Endothelial cell of umbilical vein (primary cell): ENCODE measurements at regions not wholly inside any gene's neighbourhood (a gene's known extent, or its start where the extent isn't known, plus 50 kb on each side); places are given as distances from the start of the nearest gene placed in this dataset.

Experiments
- BruUV-seq: library from RNA; stranded (reverse); fragments of 400-500 nt; replicated peaks from 2 replicates; lab custom pipeline; 2021; lab: Mats Ljungman, UMichigan
- CTCF ChIA-PET: fragments of 300-600, 350-600 bp; sonication (Branson Sonifier 250); formaldehyde crosslinking; loops from one replicate; lab custom pipeline; 2021; ENCODE audit warnings: antibody characterized with exemption, inconsistent platforms; lab: Charles Lee
- POLR2A ChIA-PET: fragments of 300-600, 350-600 bp; sonication (Branson Sonifier 250); formaldehyde crosslinking; loops from one replicate; lab custom pipeline; 2021; ENCODE audit warnings: antibody characterized with exemption, inconsistent platforms; lab: Charles Lee
- DNase-seq: peaks from one replicate; pipeline ENCODE4 v3.0.0-alpha.2; 2011; ENCODE audit warnings: low read depth, low spot score
- FAIRE-seq: peaks from 2 replicates; lab custom pipeline; 2011; peaks lifted over from hg19 to GRCh38; lab: Jason Lieb, UNC
- H2AFZ ChIP-seq: 2 replicates; pipeline ENCODE4 v1.6.0; 2012; ENCODE audit warnings: low read depth, low read length, control low read depth, inconsistent platforms
- H3K27ac ChIP-seq: 2 replicates; pipeline ENCODE4 v1.5.1; 2011; ENCODE audit warnings: low read depth, mild to moderate bottlenecking, control low read depth, low read length, moderate library complexity; ENCODE audit not compliant: insufficient read depth
- H3K27me3 ChIP-seq, 2 experiments: 2 replicates each; pipeline versions ENCODE4 v1.6.0 to v1.6.1; 2011; ENCODE audit warnings: low read length in 2 of 2, mixed read lengths in 1 of 2; ENCODE audit not compliant: control insufficient read depth in 2 of 2, insufficient read depth in 2 of 2
- H3K36me3 ChIP-seq, 2 experiments: 2 replicates in 1 of 2; 3 replicates in 1 of 2; pipeline ENCODE4 v1.5.1; 2011; ENCODE audit warnings: low read length in 2 of 2, mild to moderate bottlenecking in 1 of 2, moderate library complexity in 1 of 2; ENCODE audit not compliant: control insufficient read depth in 2 of 2, insufficient read depth in 2 of 2; ENCODE audit errors: extremely low read depth in 1 of 2
- H3K4me1 ChIP-seq: 3 replicates; pipeline ENCODE4 v1.5.1; 2011; ENCODE audit warnings: mild to moderate bottlenecking, low read length; ENCODE audit not compliant: control insufficient read depth, insufficient read depth; ENCODE audit errors: extremely low read depth
- H3K4me2 ChIP-seq: 2 replicates; pipeline ENCODE4 v1.6.1; 2011; ENCODE audit warnings: low read length, control low read depth, mixed read lengths; ENCODE audit not compliant: insufficient read depth
- H3K4me3 ChIP-seq, 3 experiments: fragments of 200-600 bp in 1 of 3; sonication (generic), shearing (Covaris generic) in 1 of 3; replicated peaks in 1 of 3; 2 replicates each; pipeline ENCODE4 v1.5.1; 2011 to 2016; ENCODE audit warnings: control low read depth in 3 of 3, low read length in 3 of 3, mild to moderate bottlenecking in 2 of 3, inconsistent platforms in 1 of 3, low read depth in 1 of 3, moderate library complexity in 1 of 3; ENCODE audit not compliant: insufficient read depth in 1 of 3
- H3K79me2 ChIP-seq: 2 replicates; pipeline ENCODE4 v1.6.0; 2012; ENCODE audit warnings: low read length, inconsistent platforms; ENCODE audit not compliant: control insufficient read depth, insufficient read depth
- H3K9ac ChIP-seq: replicated peaks from 2 replicates; pipeline ENCODE3; 2011; ENCODE audit warnings: low read length, control low read depth; ENCODE audit not compliant: insufficient read depth; ENCODE audit errors: extremely low read depth
- H3K9me1 ChIP-seq: replicated peaks from 3 replicates; pipeline ENCODE4 v1.6.0; 2011; ENCODE audit warnings: mild to moderate bottlenecking, low read length; ENCODE audit not compliant: control insufficient read depth, insufficient read depth; ENCODE audit errors: extremely low read depth
- H3K9me3 ChIP-seq: replicated peaks from 2 replicates; pipeline ENCODE4 v1.5.1; 2012; ENCODE audit warnings: low read length, inconsistent platforms; ENCODE audit not compliant: control insufficient read depth, insufficient read depth
- H4K20me1 ChIP-seq: replicated peaks from 2 replicates; pipeline ENCODE3; 2011; ENCODE audit warnings: mild to moderate bottlenecking, low read length; ENCODE audit not compliant: control insufficient read depth, insufficient read depth; ENCODE audit errors: extremely low read depth
- CTCF ChIP-seq, 2 donors: IDR thresholded peaks; 1 replicate in 1 of 2; 2 replicates in 1 of 2; pipeline ENCODE4 v1.5.1; 2011; ENCODE audit warnings: low read length in 2 of 2, mild to moderate bottlenecking in 2 of 2, moderate library complexity in 2 of 2, control low read depth in 1 of 2, inconsistent platforms in 1 of 2, low read depth in 1 of 2; ENCODE audit not compliant: insufficient read depth in 1 of 2; ENCODE audit errors: extremely low read depth in 1 of 2
- GATA2 ChIP-seq: IDR thresholded peaks from 2 replicates; pipeline ENCODE4 v1.7.0; 2011; ENCODE audit warnings: low read depth, mild to moderate bottlenecking, moderate library complexity, mixed read lengths, low read length; ENCODE audit not compliant: insufficient read length, insufficient read depth
- POLR2AphosphoS5 ChIP-seq: IDR thresholded peaks from 2 replicates; pipeline ENCODE4 v1.6.1; 2012; ENCODE audit warnings: low read depth, mild to moderate bottlenecking, control low read depth, low read length, moderate library complexity; ENCODE audit not compliant: insufficient read depth
- dilution Hi-C: fragments of 300-500 bp; cut with MboI; formaldehyde crosslinking; loops from one replicate; pipeline ENCODE4 v1.15.0; 2019; ENCODE audit warnings: low sequenced_read_pairs; ENCODE audit not compliant: extremely low pct_ligation_motif_present
- intact Hi-C: fragments of 100-400 bp; cut with micrococcal nuclease; formaldehyde crosslinking; loops from one replicate; pipeline ENCODE4 v1.10.0; 2022

GRCh38 chr1:58895559-58896145 is 111.8 kb upstream of the JUN start:
- FAIRE-seq: peak; percentile 80
- intact Hi-C loops: loop anchor here (5.0 to 10.0 kb wide), 5 partner anchors 132 to 381 kb away; no protein-coding TSS in a partner anchor

More at GRCh38 chr1:58895559-58896145, 111.8 kb upstream of the JUN start:
- DNase-seq: peak; percentile 32
- Histone ChIP-seq H3K27me3 (no peaks in the 10 kb centered on the region), H3K79me2 (no peaks in the 10 kb centered on the region), H3K36me3 (no peaks in the 10 kb centered on the region), H4K20me1 (no peaks in the 10 kb centered on the region), H3K4me3 (no peak overlapping the region), H3K9me1 (no peaks in the 10 kb centered on the region), H3K27ac (peak overlapping the region; percentile 61), H3K4me2 (no peak overlapping the region), H3K4me1 (peaks cover 69% of the 10 kb centered on the region), H3K9me3 (no peaks in the 10 kb centered on the region), H3K9ac (no peak overlapping the region), H2AFZ (peak overlapping the region; percentile 37)
- ChIA-PET CTCF (interaction anchor here (1.1 to 2.2 kb wide), 8 partner anchors 9 to 1052 kb away, joined by 3 to 13 read pairs (median 4); partner anchors contain the start of gene JUN), POLR2A (interaction anchor here (1.0 kb wide), 1 partner anchor 47 kb away, joined by 3 read pairs; no protein-coding TSS in a partner anchor)
- TF ChIP-seq POLR2AphosphoS5: no peak
- TF ChIP-seq GATA2: peak; percentile 59
- TF ChIP-seq CTCF (IDR thresholded peaks at IDR 0.05; ENCODE audit: extremely low read depth in 1 of 2, insufficient read depth in 1 of 2, low read depth in 1 of 2, low read length in 2 of 2): no peak
- dilution Hi-C loops: no loop called here
- no TSS peak for BruUV-seq
